Nephron (organoid): ENCODE measurements at regions not wholly inside any gene's neighbourhood (a gene's known extent, or its start where the extent isn't known, plus 50 kb on each side); places are given as distances from the start of the nearest gene placed in this dataset.

ENCODE experiments used
- H3K27ac Mint-ChIP-seq, 3 experiments: 2 replicates each; pipeline ENCODE4 v1.8.0; 2020; ENCODE audit warnings: mixed read lengths in 3 of 3, mild to moderate bottlenecking in 2 of 3, moderate library complexity in 1 of 3
- H3K27me3 Mint-ChIP-seq: 2 replicates; pipeline ENCODE4 v1.8.0; 2021; ENCODE audit warnings: low read depth, mild to moderate bottlenecking, moderate library complexity, mixed read lengths
- H3K36me3 Mint-ChIP-seq: 2 replicates; pipeline ENCODE4 v1.8.0; 2020; ENCODE audit warnings: low read depth, mixed read lengths
- H3K4me1 Mint-ChIP-seq: 2 replicates; pipeline ENCODE4 v1.8.0; 2020; ENCODE audit warnings: mixed read lengths
- H3K4me3 Mint-ChIP-seq, 3 experiments: 2 replicates each; pipeline ENCODE4 v1.8.0; 2020; ENCODE audit warnings: mild to moderate bottlenecking in 3 of 3, mixed read lengths in 3 of 3, moderate library complexity in 2 of 3
- H3K9me3 Mint-ChIP-seq: 2 replicates; pipeline ENCODE4 v1.8.0; 2020; ENCODE audit warnings: mixed read lengths
- TF ChIP-seq, protein P1 (sequence below), 3 experiments: fragments of 200-600 bp; sonication (generic); IDR thresholded peaks; one replicate each; pipeline ENCODE4 v1.5.0; 2021; ENCODE audit warnings: antibody characterized with exemption in 3 of 3; ENCODE audit not compliant: unreplicated experiment in 3 of 3

DNA sequence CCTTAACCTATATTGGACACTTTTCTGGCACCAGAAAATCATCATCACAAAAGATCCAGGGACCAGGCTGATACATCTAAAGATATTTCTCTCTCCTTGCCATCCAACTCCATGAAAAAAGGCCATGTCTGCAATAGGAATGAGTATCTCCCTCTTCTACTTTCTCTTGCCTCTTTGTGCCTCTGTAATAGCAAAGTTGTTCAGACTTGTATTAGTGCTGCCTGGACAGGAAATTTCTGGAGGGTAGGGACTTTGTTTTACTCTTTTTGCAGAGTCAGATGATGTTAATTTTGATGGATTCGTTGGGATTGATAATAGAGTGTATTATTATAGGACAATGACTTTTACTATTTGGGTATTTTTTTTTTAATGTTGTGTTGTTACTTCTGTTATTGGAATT lies 376.3 kb downstream of the INHBA start:
- no peaks in the 10 kb centered on the region for H3K4me1 Mint-ChIP-seq
- no peak overlapping the region for H3K4me3 Mint-ChIP-seq

DNA sequence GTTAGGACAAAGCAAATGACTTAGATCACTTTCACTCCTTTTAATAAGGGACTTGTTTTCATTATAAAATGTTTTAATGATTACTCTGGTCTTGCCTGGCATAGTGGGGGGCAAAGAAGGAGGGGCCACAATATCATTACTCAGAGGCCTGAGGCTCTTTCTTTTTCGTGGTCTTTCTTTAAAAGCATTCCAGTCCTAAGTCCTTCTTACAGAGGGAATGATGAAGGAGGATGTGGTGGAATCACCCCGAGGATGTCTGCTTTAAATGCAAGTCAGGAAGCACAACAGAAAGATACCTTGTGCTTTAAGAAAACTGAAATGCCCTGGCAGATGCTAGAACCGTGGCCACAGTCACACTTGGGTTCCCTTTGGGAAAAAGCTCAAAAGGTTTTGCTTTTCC lies 379.1 kb downstream of the INHBA start:
- TF ChIP-seq, protein P1, sequence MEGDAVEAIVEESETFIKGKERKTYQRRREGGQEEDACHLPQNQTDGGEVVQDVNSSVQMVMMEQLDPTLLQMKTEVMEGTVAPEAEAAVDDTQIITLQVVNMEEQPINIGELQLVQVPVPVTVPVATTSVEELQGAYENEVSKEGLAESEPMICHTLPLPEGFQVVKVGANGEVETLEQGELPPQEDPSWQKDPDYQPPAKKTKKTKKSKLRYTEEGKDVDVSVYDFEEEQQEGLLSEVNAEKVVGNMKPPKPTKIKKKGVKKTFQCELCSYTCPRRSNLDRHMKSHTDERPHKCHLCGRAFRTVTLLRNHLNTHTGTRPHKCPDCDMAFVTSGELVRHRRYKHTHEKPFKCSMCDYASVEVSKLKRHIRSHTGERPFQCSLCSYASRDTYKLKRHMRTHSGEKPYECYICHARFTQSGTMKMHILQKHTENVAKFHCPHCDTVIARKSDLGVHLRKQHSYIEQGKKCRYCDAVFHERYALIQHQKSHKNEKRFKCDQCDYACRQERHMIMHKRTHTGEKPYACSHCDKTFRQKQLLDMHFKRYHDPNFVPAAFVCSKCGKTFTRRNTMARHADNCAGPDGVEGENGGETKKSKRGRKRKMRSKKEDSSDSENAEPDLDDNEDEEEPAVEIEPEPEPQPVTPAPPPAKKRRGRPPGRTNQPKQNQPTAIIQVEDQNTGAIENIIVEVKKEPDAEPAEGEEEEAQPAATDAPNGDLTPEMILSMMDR (IDR thresholded peaks at IDR 0.05; ENCODE audit: unreplicated experiment in 3 of 3): no peak
- Mint-ChIP-seq H3K4me3 (no peak overlapping the region), H3K4me1 (no peaks in the 10 kb centered on the region), H3K27me3 (no peaks in the 10 kb centered on the region), H3K36me3 (no peaks in the 10 kb centered on the region), H3K27ac (no peak overlapping the region), H3K9me3 (no peaks in the 10 kb centered on the region)

More for the DNA sequence above, 376.3 kb downstream of the INHBA start:
- TF ChIP-seq, protein P1 (IDR thresholded peaks at IDR 0.05; ENCODE audit: unreplicated experiment in 3 of 3): no peak
- Mint-ChIP-seq H3K27me3 (no peaks in the 10 kb centered on the region), H3K36me3 (no peaks in the 10 kb centered on the region), H3K27ac (no peak overlapping the region), H3K9me3 (no peaks in the 10 kb centered on the region)

DNA sequence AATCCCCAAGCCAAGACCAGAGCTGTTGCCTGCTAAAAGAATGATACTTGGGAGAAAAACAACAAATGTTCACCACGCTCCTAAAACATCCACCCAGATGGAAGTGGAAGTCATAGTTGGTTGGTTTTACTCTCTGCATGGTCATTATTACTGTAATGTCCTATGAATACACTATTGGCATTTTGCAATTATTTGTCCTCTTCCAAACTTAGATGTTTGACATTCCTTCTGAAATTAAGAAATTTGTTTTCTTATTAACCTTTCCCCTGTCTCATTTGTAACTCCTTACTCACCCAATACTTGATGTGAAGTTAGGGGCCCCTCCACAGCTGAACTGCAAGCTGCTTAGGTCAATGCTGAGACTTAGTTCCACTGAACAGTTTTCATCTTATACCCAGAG lies 383.3 kb downstream of the INHBA start:
- TF ChIP-seq, protein P1 (IDR thresholded peaks at IDR 0.05; ENCODE audit: unreplicated experiment in 3 of 3): no peak
- no peaks in the 10 kb centered on the region for H3K9me3 Mint-ChIP-seq
- no peak overlapping the region for H3K27ac Mint-ChIP-seq
- peaks cover 4% of the 10 kb centered on the region for H3K27me3 Mint-ChIP-seq
- H3K36me3 Mint-ChIP-seq: no peaks in the 10 kb centered on the region
- no peak overlapping the region for H3K4me3 Mint-ChIP-seq
- no peaks in the 10 kb centered on the region for H3K4me1 Mint-ChIP-seq

DNA sequence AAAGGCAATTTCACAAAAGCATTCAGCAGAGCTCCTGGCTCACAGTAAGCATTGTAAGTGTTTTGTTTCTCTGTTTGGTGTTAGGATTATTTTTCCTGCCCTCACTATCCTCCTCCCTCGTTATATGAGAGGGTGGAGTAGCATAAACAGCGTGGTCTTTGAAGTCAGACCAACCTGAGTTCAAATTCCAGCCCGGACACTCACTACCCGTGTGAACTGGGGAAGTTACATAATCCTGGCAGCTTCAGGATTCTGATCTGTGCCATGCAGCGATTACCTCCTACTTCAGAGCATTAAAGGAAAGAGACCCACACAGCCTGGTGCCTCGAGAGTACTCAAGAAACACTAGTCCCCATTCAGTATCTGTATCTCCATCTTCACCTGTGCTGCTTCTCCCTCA lies 386.5 kb downstream of the INHBA start:
- Mint-ChIP-seq H3K9me3 (no peaks in the 10 kb centered on the region), H3K27me3 (peaks cover 4% of the 10 kb centered on the region)

DNA sequence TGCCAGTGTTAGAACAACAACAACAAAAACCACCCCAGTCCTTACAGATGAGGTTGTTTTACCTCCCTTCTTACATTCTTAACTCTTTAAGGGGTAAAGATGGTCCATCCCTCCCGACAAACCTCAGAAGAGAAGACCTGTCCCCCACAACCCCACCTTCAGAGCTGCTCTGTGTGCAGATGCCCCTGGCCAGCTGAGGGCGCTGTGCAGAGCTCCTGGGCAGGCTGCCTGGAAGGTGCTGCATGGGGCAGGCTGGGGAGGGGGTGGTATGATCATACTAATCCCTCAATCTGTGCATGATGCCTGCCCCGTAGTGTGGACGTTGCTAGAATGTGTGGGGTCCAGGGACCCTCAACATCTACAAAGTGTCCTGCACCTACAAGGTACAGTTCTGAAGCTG lies 387.1 kb downstream of the INHBA start:
- Mint-ChIP-seq H3K27me3 (peaks cover 4% of the 10 kb centered on the region), H3K36me3 (no peaks in the 10 kb centered on the region), H3K4me3 (no peak overlapping the region), H3K27ac (no peak overlapping the region), H3K4me1 (peaks cover 3% of the 10 kb centered on the region), H3K9me3 (no peaks in the 10 kb centered on the region)
- TF ChIP-seq, protein P1 (IDR thresholded peaks at IDR 0.05; ENCODE audit: unreplicated experiment in 3 of 3): no peak

More for the DNA sequence above, 386.5 kb downstream of the INHBA start:
- TF ChIP-seq, protein P1 (IDR thresholded peaks at IDR 0.05; ENCODE audit: unreplicated experiment in 3 of 3): no peak
- Mint-ChIP-seq H3K27ac (no peak overlapping the region), H3K36me3 (no peaks in the 10 kb centered on the region), H3K4me3 (no peak overlapping the region), H3K4me1 (no peaks in the 10 kb centered on the region)

DNA sequence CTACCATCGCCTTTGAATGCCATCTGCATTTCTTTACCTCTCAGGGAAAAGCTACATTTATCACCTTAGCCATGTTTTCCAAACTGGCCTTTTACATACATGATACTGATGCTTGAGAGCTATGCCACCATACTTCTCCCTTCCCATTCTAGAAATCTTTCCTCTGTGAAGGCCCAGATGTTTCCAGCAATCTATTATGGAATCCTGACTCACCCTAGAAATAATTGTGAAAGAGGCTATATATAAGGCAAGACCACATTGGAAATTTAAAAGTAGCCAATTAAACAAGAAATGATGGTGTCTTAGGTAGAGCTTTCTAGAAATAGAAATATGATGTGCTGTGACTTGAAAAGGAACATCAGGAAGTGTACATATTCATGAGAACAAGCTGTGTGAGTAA lies 389.7 kb downstream of the INHBA start:
- Mint-ChIP-seq H3K4me3 (no peak overlapping the region), H3K9me3 (no peaks in the 10 kb centered on the region), H3K27me3 (peaks cover 4% of the 10 kb centered on the region), H3K27ac (no peak overlapping the region), H3K4me1 (peaks cover 8% of the 10 kb centered on the region), H3K36me3 (no peaks in the 10 kb centered on the region)
- TF ChIP-seq, protein P1 (IDR thresholded peaks at IDR 0.05; ENCODE audit: unreplicated experiment in 3 of 3): no peak
